ENCODE measurements at regions not wholly inside any gene's neighbourhood (a gene's known extent, or its start where the extent isn't known, plus 50 kb on each side); places are given as distances from the start of the nearest gene placed in this dataset.

DNA sequence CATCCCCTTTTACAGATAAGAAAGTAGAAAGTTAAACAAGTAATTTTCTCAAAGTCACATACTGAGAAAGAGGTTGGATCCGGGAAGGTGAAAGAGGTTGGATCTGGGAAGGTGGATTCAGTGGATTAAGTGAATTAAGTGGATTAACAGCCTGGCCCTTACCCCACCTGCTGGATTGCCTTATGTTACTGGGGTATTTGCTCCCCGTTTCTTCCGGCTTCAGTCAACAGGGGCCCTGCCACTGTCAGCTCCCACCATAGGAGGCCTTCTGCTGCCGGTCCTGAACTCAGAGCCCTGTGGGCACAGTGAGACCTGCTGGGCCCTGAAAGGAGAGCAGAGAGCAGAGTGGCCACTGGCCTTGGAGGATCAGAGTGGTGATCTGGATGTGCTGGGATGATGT lies 113.2 kb downstream of the VAPA start:
- H3K4me1 ChIP-seq (ENCODE audit: control insufficient read depth, insufficient read depth, low read length, poor library complexity, severe bottlenecking): no peaks in the 10 kb centered on the region
- Mint-ChIP-seq H3K9me3 (no peaks in the 10 kb centered on the region), H3K4me1 (no peaks in the 10 kb centered on the region), H3K27me3 (no peaks in the 10 kb centered on the region), H3K4me3 (no peak overlapping the region), H3K27ac (no peak overlapping the region), H3K36me3 (no peaks in the 10 kb centered on the region)
- no peaks in the 10 kb centered on the region for H3K9me3 ChIP-seq (ENCODE audit: control insufficient read depth in 2 of 2, low read length in 2 of 2)
- no peaks in the 10 kb centered on the region for H3K36me3 ChIP-seq (ENCODE audit: control insufficient read depth, insufficient read depth, low read length)
- DNase-seq: no peak
- H3K27ac ChIP-seq (ENCODE audit: insufficient read depth, low read length, poor library complexity, severe bottlenecking): no peak overlapping the region
- no peaks in the 10 kb centered on the region for H3K27me3 ChIP-seq (ENCODE audit: control insufficient read depth, insufficient read depth, low read length)
- no peak overlapping the region for H3K4me3 ChIP-seq (ENCODE audit: low read depth, low read length)
- no peak for ATAC-seq (ENCODE audit: low read depth in 2 of 2)

GRCh38 chr18:10027461-10027860 lies 113.6 kb downstream of the VAPA start:
- ATAC-seq (ENCODE audit: low read depth in 2 of 2) (no peak), DNase-seq (no peak)
- Mint-ChIP-seq H3K9me3 (no peaks in the 10 kb centered on the region), H3K4me1 (no peaks in the 10 kb centered on the region), H3K27me3 (no peaks in the 10 kb centered on the region), H3K36me3 (no peaks in the 10 kb centered on the region), H3K27ac (no peak overlapping the region), H3K4me3 (no peak overlapping the region)
- H3K27ac ChIP-seq (ENCODE audit: insufficient read depth, low read length, poor library complexity, severe bottlenecking): no peak overlapping the region
- no peak overlapping the region for H3K4me3 ChIP-seq (ENCODE audit: low read depth, low read length)
- H3K4me1 ChIP-seq (ENCODE audit: control insufficient read depth, insufficient read depth, low read length, poor library complexity, severe bottlenecking): no peaks in the 10 kb centered on the region
- no peaks in the 10 kb centered on the region for H3K27me3 ChIP-seq (ENCODE audit: control insufficient read depth, insufficient read depth, low read length)
- H3K9me3 ChIP-seq (ENCODE audit: control insufficient read depth in 2 of 2, low read length in 2 of 2): no peaks in the 10 kb centered on the region
- H3K36me3 ChIP-seq (ENCODE audit: control insufficient read depth, insufficient read depth, low read length): no peaks in the 10 kb centered on the region

DNA sequence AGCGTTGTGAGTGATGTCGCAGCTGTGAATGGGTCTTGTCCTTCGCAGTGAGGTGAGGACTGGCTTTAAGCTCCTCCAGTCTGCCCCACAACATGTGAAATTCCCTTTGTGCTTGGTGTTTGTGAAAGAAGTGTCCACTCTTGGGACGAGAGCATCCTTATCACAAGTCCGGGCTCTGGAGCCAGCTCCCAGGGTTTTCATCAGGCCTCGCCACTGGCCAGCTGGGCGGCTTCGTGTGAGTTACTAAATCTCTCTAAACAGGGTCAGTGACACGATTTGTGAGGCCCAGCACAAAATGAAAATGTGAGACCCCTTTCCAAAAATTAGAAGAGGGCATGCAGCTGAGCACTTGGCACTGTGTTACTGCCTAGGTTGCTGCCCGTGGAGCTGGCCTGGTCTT lies 115.9 kb downstream of the VAPA start:
- no peak overlapping the region for H3K4me3 ChIP-seq (ENCODE audit: low read depth, low read length)
- no peak for ATAC-seq (ENCODE audit: low read depth in 2 of 2)
- Mint-ChIP-seq H3K36me3 (no peaks in the 10 kb centered on the region), H3K27ac (no peak overlapping the region), H3K9me3 (peaks cover 0 to 1% (median 0%) of the 10 kb centered on the region in 7 donors), H3K27me3 (peaks cover 7% of the 10 kb centered on the region), H3K4me1 (peaks cover 0 to 3% (median 0%) of the 10 kb centered on the region in 4 donors), H3K4me3 (no peak overlapping the region)
- H3K27me3 ChIP-seq (ENCODE audit: control insufficient read depth, insufficient read depth, low read length): no peaks in the 10 kb centered on the region
- H3K27ac ChIP-seq (ENCODE audit: insufficient read depth, low read length, poor library complexity, severe bottlenecking): no peak overlapping the region
- DNase-seq: no peak
- H3K36me3 ChIP-seq (ENCODE audit: control insufficient read depth, insufficient read depth, low read length): no peaks in the 10 kb centered on the region
- no peaks in the 10 kb centered on the region for H3K9me3 ChIP-seq (ENCODE audit: control insufficient read depth in 2 of 2, low read length in 2 of 2)
- H3K4me1 ChIP-seq (ENCODE audit: control insufficient read depth, insufficient read depth, low read length, poor library complexity, severe bottlenecking): no peaks in the 10 kb centered on the region

DNA sequence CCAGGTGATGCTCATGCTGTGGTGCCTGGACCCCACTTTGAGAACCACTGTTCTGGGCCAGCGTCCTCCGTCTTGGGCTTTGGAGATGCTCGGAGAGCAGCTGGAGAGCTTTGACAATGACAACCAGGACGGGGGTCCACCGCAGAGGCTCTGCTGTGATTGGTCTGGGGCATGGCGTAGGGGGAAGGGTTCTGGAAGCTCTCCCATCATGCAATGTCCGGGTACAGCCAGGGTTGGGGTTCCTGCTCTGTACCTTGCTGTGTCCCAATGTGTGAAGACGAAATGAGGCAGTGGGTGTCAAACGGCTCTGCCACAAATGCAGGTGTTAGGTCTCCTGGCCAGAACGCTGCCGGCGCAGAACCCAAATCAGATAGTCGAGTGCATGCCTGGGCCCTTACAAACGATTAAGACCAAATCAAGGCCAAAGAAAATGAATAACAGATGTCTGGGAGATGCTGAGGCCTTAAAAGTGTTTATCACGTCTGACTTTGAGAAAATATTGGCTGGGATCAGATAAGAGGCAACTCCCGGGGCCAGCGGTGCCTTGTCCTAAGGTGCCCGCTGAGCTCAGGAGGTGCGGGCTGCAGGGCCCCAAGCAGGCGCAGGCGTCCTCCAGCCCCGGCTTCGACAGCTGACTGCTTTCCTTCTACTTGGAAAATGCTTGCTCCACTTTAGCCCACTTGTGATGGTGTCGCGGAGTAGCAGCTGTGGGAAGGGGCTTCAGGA lies 117.2 kb downstream of the VAPA start:
- H3K36me3 ChIP-seq (ENCODE audit: control insufficient read depth, insufficient read depth, low read length): no peaks in the 10 kb centered on the region
- H3K4me1 Mint-ChIP-seq: peaks cover 0 to 3% (median 0%) of the 10 kb centered on the region in 4 donors
- no peak overlapping the region for H3K4me3 Mint-ChIP-seq
- H3K4me1 ChIP-seq (ENCODE audit: control insufficient read depth, insufficient read depth, low read length, poor library complexity, severe bottlenecking): no peaks in the 10 kb centered on the region
- ATAC-seq (ENCODE audit: low read depth in 2 of 2) (no peak), DNase-seq (no peak)
- H3K27ac ChIP-seq (ENCODE audit: insufficient read depth, low read length, poor library complexity, severe bottlenecking): no peak overlapping the region
- H3K27me3 Mint-ChIP-seq: peaks cover 7% of the 10 kb centered on the region
- no peaks in the 10 kb centered on the region for H3K9me3 ChIP-seq (ENCODE audit: control insufficient read depth in 2 of 2, low read length in 2 of 2)
- H3K27ac Mint-ChIP-seq: no peak overlapping the region
- no peaks in the 10 kb centered on the region for H3K27me3 ChIP-seq (ENCODE audit: control insufficient read depth, insufficient read depth, low read length)
- peaks cover 0 to 1% (median 0%) of the 10 kb centered on the region in 7 donors for H3K9me3 Mint-ChIP-seq
- no peak overlapping the region for H3K4me3 ChIP-seq (ENCODE audit: low read depth, low read length)
- no peaks in the 10 kb centered on the region for H3K36me3 Mint-ChIP-seq

- Histone ChIP-seq H3K9me3 (ENCODE audit: control insufficient read depth in 2 of 2, low read length in 2 of 2) (no peaks in the 10 kb centered on the region), H3K27ac (ENCODE audit: insufficient read depth, low read length, poor library complexity, severe bottlenecking) (no peak overlapping the region), H3K4me3 (ENCODE audit: low read depth, low read length) (no peak overlapping the region), H3K4me1 (ENCODE audit: control insufficient read depth, insufficient read depth, low read length, poor library complexity, severe bottlenecking) (no peaks in the 10 kb centered on the region), H3K27me3 (ENCODE audit: control insufficient read depth, insufficient read depth, low read length) (no peaks in the 10 kb centered on the region), H3K36me3 (ENCODE audit: control insufficient read depth, insufficient read depth, low read length) (no peaks in the 10 kb centered on the region)
- H3K4me3 Mint-ChIP-seq: peak overlapping the region in 3 of 4 donors; percentile 3 to 12 (median 4)
- peaks cover 7% of the 10 kb centered on the region for H3K27me3 Mint-ChIP-seq
- DNase-seq (no peak), ATAC-seq (ENCODE audit: low read depth in 2 of 2) (no peak)
- H3K9me3 Mint-ChIP-seq: peaks cover 0 to 1% (median 0%) of the 10 kb centered on the region in 7 donors
- H3K4me1 Mint-ChIP-seq: peaks cover 0 to 3% (median 0%) of the 10 kb centered on the region in 4 donors
- no peaks in the 10 kb centered on the region for H3K36me3 Mint-ChIP-seq
- peak overlapping the region in 1 of 3 donors; percentile 5 for H3K27ac Mint-ChIP-seq
These were observed 118.7 kb downstream of the VAPA start for GRCh38 chr18:10032331-10033015.

GRCh38 chr18:10033016-10033399 lies 119.2 kb downstream of the VAPA start:
- no peak overlapping the region for H3K27ac ChIP-seq (ENCODE audit: insufficient read depth, low read length, poor library complexity, severe bottlenecking)
- no peak for DNase-seq
- H3K4me3 Mint-ChIP-seq: peak overlapping the region in 3 of 4 donors; percentile 3 to 12 (median 4)
- no peak for ATAC-seq (ENCODE audit: low read depth in 2 of 2)
- H3K36me3 Mint-ChIP-seq: no peaks in the 10 kb centered on the region
- H3K27me3 Mint-ChIP-seq: peaks cover 7% of the 10 kb centered on the region
- peaks cover 0 to 1% (median 0%) of the 10 kb centered on the region in 7 donors for H3K9me3 Mint-ChIP-seq
- no peaks in the 10 kb centered on the region for H3K9me3 ChIP-seq (ENCODE audit: control insufficient read depth in 2 of 2, low read length in 2 of 2)
- H3K27ac Mint-ChIP-seq: peak overlapping the region in 1 of 3 donors; percentile 5
- no peaks in the 10 kb centered on the region for H3K36me3 ChIP-seq (ENCODE audit: control insufficient read depth, insufficient read depth, low read length)
- H3K4me1 ChIP-seq (ENCODE audit: control insufficient read depth, insufficient read depth, low read length, poor library complexity, severe bottlenecking): no peaks in the 10 kb centered on the region
- H3K4me3 ChIP-seq (ENCODE audit: low read depth, low read length): no peak overlapping the region
- H3K27me3 ChIP-seq (ENCODE audit: control insufficient read depth, insufficient read depth, low read length): no peaks in the 10 kb centered on the region
- peaks cover 0 to 3% (median 0%) of the 10 kb centered on the region in 4 donors for H3K4me1 Mint-ChIP-seq

GRCh38 chr18:10035281-10035991 lies 121.6 kb downstream of the VAPA start:
- H3K4me1 Mint-ChIP-seq: peaks cover 0 to 3% (median 0%) of the 10 kb centered on the region in 4 donors
- H3K4me3 Mint-ChIP-seq: no peak overlapping the region
- no peaks in the 10 kb centered on the region for H3K4me1 ChIP-seq (ENCODE audit: control insufficient read depth, insufficient read depth, low read length, poor library complexity, severe bottlenecking)
- peaks cover 9% of the 10 kb centered on the region for H3K27me3 Mint-ChIP-seq
- H3K27ac Mint-ChIP-seq: no peak overlapping the region
- H3K9me3 Mint-ChIP-seq: peaks cover 0 to 1% (median 0%) of the 10 kb centered on the region in 7 donors
- H3K9me3 ChIP-seq (ENCODE audit: control insufficient read depth in 2 of 2, low read length in 2 of 2): no peaks in the 10 kb centered on the region
- H3K4me3 ChIP-seq (ENCODE audit: low read depth, low read length): no peak overlapping the region
- DNase-seq: no peak
- no peaks in the 10 kb centered on the region for H3K36me3 ChIP-seq (ENCODE audit: control insufficient read depth, insufficient read depth, low read length)
- H3K27me3 ChIP-seq (ENCODE audit: control insufficient read depth, insufficient read depth, low read length): no peaks in the 10 kb centered on the region
- no peak overlapping the region for H3K27ac ChIP-seq (ENCODE audit: insufficient read depth, low read length, poor library complexity, severe bottlenecking)
- no peaks in the 10 kb centered on the region for H3K36me3 Mint-ChIP-seq
- ATAC-seq (ENCODE audit: low read depth in 2 of 2): no peak
